CD4-positive, alpha-beta T cell treated with Interleukin-10 for 1 hour (primary cell): ENCODE measurements at regions not wholly inside any gene's neighbourhood (a gene's known extent, or its start where the extent isn't known, plus 50 kb on each side); places are given as distances from the start of the nearest gene placed in this dataset.
"Not testable (repeated sequence)": the region's sequence is repeated elsewhere in the genome, so short reads cannot be mapped to it uniquely, and the experiment has no call there.

ENCODE experiments used
- DNase-seq: peaks from one replicate; pipeline ENCODE4 v3.0.0-alpha.2; 2020

GRCh38 chr5:142542078-142542477 is 143.8 kb downstream of the FGF1 start:
- DNase-seq: no peak

- DNase-seq: no peak
Observed at GRCh38 chr5:142540922-142541422, 144.9 kb downstream of the FGF1 start.

GRCh38 chr5:142539154-142539740 is 146.6 kb downstream of the FGF1 start:
- no peak for DNase-seq

- DNase-seq: peak; percentile 1
Observed at GRCh38 chr5:142537938-142538337, 148.0 kb downstream of the FGF1 start.

GRCh38 chr5:142532781-142533176 is 153.1 kb downstream of the FGF1 start:
- DNase-seq: no peak

- DNase-seq: no peak
Observed at GRCh38 chr5:142531977-142532780, 153.7 kb downstream of the FGF1 start.

GRCh38 chr5:142530904-142531303 is 155.0 kb downstream of the FGF1 start:
- no peak for DNase-seq

GRCh38 chr5:142529626-142530278 is 156.1 kb downstream of the FGF1 start:
- DNase-seq: no peak

GRCh38 chr5:142527664-142528295 is 158.1 kb downstream of the FGF1 start:
- no peak for DNase-seq

- no peak for DNase-seq
Observed at GRCh38 chr5:142527234-142527633, 158.7 kb downstream of the FGF1 start.

GRCh38 chr5:142522983-142523382 is 162.9 kb downstream of the FGF1 start:
- DNase-seq: no peak

- no peak for DNase-seq
Observed at GRCh38 chr5:142521706-142522105, 164.2 kb downstream of the FGF1 start.

- DNase-seq: no peak
Observed at GRCh38 chr5:142520885-142521284, 165.0 kb downstream of the FGF1 start.

GRCh38 chr5:142519913-142520312 is 166.0 kb downstream of the FGF1 start:
- not testable (repeated sequence) for DNase-seq

- no peak for DNase-seq
Observed at GRCh38 chr5:142517840-142518239, 168.1 kb downstream of the FGF1 start.

- DNase-seq: no peak
Observed at GRCh38 chr5:142516732-142517131, 169.2 kb downstream of the FGF1 start.

GRCh38 chr5:142515036-142515435 is 170.9 kb downstream of the FGF1 start:
- DNase-seq: no peak

- no peak for DNase-seq
Observed at GRCh38 chr5:142514196-142514595, 171.7 kb downstream of the FGF1 start.

- no peak for DNase-seq
Observed at GRCh38 chr5:142512043-142513042, 173.5 kb downstream of the FGF1 start.

- no peak for DNase-seq
Observed at GRCh38 chr5:142511358-142511757, 174.5 kb downstream of the FGF1 start.

- DNase-seq: no peak
Observed at GRCh38 chr5:142509026-142509425, 176.9 kb downstream of the FGF1 start.

GRCh38 chr5:142508591-142508990 is 177.3 kb downstream of the FGF1 start:
- no peak for DNase-seq
